Femur (tissue), 1 donor: ENCODE measurements at regions not wholly inside any gene's neighbourhood (a gene's known extent, or its start where the extent isn't known, plus 50 kb on each side); places are given as distances from the start of the nearest gene placed in this dataset.
"Not testable (repeated sequence)": the region's sequence is repeated elsewhere in the genome, so short reads cannot be mapped to it uniquely, and the experiment has no call there.

Experiments
- DNase-seq: peaks from one replicate; pipeline ENCODE4 v3.0.0-alpha.2; 2017

- DNase-seq: no peak
Measured at GRCh38 chr3:33919312-33920120, 121.1 kb downstream of the PDCD6IP start.

GRCh38 chr3:33920511-33920910 lies 122.1 kb downstream of the PDCD6IP start:
- no peak for DNase-seq

- no peak for DNase-seq
Measured at GRCh38 chr3:33921608-33922007, 123.2 kb downstream of the PDCD6IP start.

GRCh38 chr3:33926998-33927605 lies 128.7 kb downstream of the PDCD6IP start:
- DNase-seq: no peak

GRCh38 chr3:33929813-33930212 lies 131.4 kb downstream of the PDCD6IP start:
- no peak for DNase-seq

- DNase-seq: no peak
Measured at GRCh38 chr3:33931512-33931911, 133.1 kb downstream of the PDCD6IP start.

- DNase-seq: no peak
Measured at GRCh38 chr3:33932010-33932764, 133.8 kb downstream of the PDCD6IP start.

GRCh38 chr3:33936171-33936920 lies 137.9 kb downstream of the PDCD6IP start:
- no peak for DNase-seq

GRCh38 chr3:33936921-33937525 lies 138.6 kb downstream of the PDCD6IP start:
- no peak for DNase-seq

- DNase-seq: no peak
Measured at GRCh38 chr3:33937628-33938027, 139.2 kb downstream of the PDCD6IP start.

GRCh38 chr3:33940149-33940548 lies 141.7 kb downstream of the PDCD6IP start:
- no peak for DNase-seq

- peak; percentile 20 for DNase-seq
Measured at GRCh38 chr3:33940736-33941135, 142.3 kb downstream of the PDCD6IP start.

- DNase-seq: no peak
Measured at GRCh38 chr3:33941804-33942203, 143.4 kb downstream of the PDCD6IP start.

- DNase-seq: no peak
Measured at GRCh38 chr3:33942483-33943150, 144.2 kb downstream of the PDCD6IP start.

GRCh38 chr3:33943277-33943676 lies 144.8 kb downstream of the PDCD6IP start:
- DNase-seq: no peak

- DNase-seq: not testable (repeated sequence)
Measured at GRCh38 chr3:33946612-33947011, 148.2 kb downstream of the PDCD6IP start.

GRCh38 chr3:33947272-33948195 lies 149.1 kb downstream of the PDCD6IP start:
- DNase-seq: no peak

- no peak for DNase-seq
Measured at GRCh38 chr3:33949074-33949473, 150.6 kb downstream of the PDCD6IP start.

GRCh38 chr3:33954956-33955355 lies 156.5 kb downstream of the PDCD6IP start:
- DNase-seq: no peak

GRCh38 chr3:33956206-33956605 lies 157.8 kb downstream of the PDCD6IP start:
- DNase-seq: no peak

- no peak for DNase-seq
Measured at GRCh38 chr3:33956776-33957175, 158.3 kb downstream of the PDCD6IP start.
